H1 (cell line): ENCODE measurements at regions not wholly inside any gene's neighbourhood (a gene's known extent, or its start where the extent isn't known, plus 50 kb on each side); places are given as distances from the start of the nearest gene placed in this dataset.

Experiments used
- ASH2L ChIP-seq: fragments of 200-600, 300-600 bp; sonication (generic); IDR thresholded peaks from one replicate; pipeline ENCODE4 v1.7.1; 2017; ENCODE audit warnings: low read length
- CHD1 ChIP-seq: IDR thresholded peaks from 2 replicates; pipeline ENCODE4 v1.6.1; 2012; ENCODE audit warnings: low read depth, low read length, improper control_type of control experiment
- CHD2 ChIP-seq: IDR thresholded peaks from 2 replicates; pipeline ENCODE4 v1.6.1; 2012; ENCODE audit warnings: low read length, improper control_type of control experiment
- EZH2 ChIP-seq: fragments of 200-600 bp; sonication (generic); IDR thresholded peaks from 2 replicates; pipeline ENCODE4 v1.7.1; 2012; ENCODE audit warnings: low read depth, mild to moderate bottlenecking, moderate library complexity, low read length, inconsistent platforms; ENCODE audit not compliant: severe bottlenecking
- GABPA ChIP-seq: IDR thresholded peaks from 2 replicates; pipeline ENCODE4 v1.6.1; 2011; ENCODE audit warnings: mild to moderate bottlenecking, low read length, moderate library complexity, borderline replicate concordance; ENCODE audit not compliant: insufficient read depth
- HDAC2 ChIP-seq, 2 experiments: fragments of 300-600 bp in 1 of 2; sonication (generic) in 1 of 2; IDR thresholded peaks; 2 replicates each; pipeline ENCODE4 v1.6.1; 2011 to 2012; ENCODE audit warnings: low read depth in 2 of 2, low read length in 2 of 2, mild to moderate bottlenecking in 2 of 2, moderate library complexity in 2 of 2, borderline replicate concordance in 1 of 2, inconsistent platforms in 1 of 2
- MAFK ChIP-seq: IDR thresholded peaks from 2 replicates; pipeline ENCODE4 v1.6.1; 2012; ENCODE audit warnings: low read depth, mild to moderate bottlenecking, improper control_type of control experiment, low read length
- NRF1 ChIP-seq: IDR thresholded peaks from 2 replicates; pipeline ENCODE4 v1.6.1; 2011; ENCODE audit warnings: mild to moderate bottlenecking, low read depth, low read length, improper control_type of control experiment
- POLR2A ChIP-seq, 2 experiments: IDR thresholded peaks; 1 replicate in 1 of 2; 2 replicates in 1 of 2; pipeline ENCODE4 v1.6.1; 2011; ENCODE audit warnings: low read depth in 2 of 2, low read length in 2 of 2, mild to moderate bottlenecking in 2 of 2; ENCODE audit errors: control extremely low read depth in 1 of 2
- RAD21 ChIP-seq, 2 experiments: IDR thresholded peaks in 1 of 2; conservative IDR thresholded peaks in 1 of 2; 2 replicates each; pipeline ENCODE4 v1.6.1; 2011; ENCODE audit warnings: low read depth in 2 of 2, low read length in 2 of 2, improper control_type of control experiment in 1 of 2, inconsistent platforms in 1 of 2, mild to moderate bottlenecking in 1 of 2, moderate library complexity in 1 of 2
- SIN3A ChIP-seq, 2 experiments: IDR thresholded peaks in 1 of 2; conservative IDR thresholded peaks in 1 of 2; 2 replicates each; pipeline ENCODE4 v1.6.1; 2011 to 2012; ENCODE audit warnings: low read length in 2 of 2, improper control_type of control experiment in 1 of 2, low read depth in 1 of 2, mild to moderate bottlenecking in 1 of 2
- TF ChIP-seq, protein P1 (sequence below), 3 experiments: IDR thresholded peaks; 1 replicate in 2 of 3; 2 replicates in 1 of 3; pipeline versions ENCODE4 v1.5.1 to v1.6.1; 2011; ENCODE audit warnings: low read length in 3 of 3, mild to moderate bottlenecking in 3 of 3, inconsistent platforms in 2 of 3, low read depth in 1 of 3, moderate library complexity in 1 of 3; ENCODE audit not compliant: insufficient read depth in 1 of 3; ENCODE audit errors: control extremely low read depth in 1 of 3
- TF ChIP-seq, protein P2 (sequence below): IDR thresholded peaks from 2 replicates; pipeline ENCODE4 v1.6.1; 2012; ENCODE audit warnings: inconsistent platforms

DNA sequence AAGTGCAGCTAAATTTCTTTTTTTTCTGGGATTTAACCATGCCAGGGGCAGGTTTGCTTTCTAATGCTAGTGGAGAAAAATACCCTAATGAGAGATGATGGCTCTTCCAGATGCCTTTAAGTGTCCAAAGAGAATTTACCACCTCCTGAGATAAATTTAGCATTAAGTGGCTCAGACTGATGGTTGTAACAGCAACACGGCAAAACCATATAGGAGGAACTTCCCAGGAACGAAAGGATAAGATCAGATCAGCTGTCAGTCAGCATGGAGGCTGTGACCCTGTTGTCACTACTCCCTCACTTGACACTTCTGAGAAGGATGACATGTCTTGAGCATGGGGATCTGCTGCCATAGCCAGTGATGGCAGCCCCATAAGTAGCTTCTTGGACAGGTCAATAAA lies 860.0 kb downstream of the QKI start:
- TF ChIP-seq, protein P1, sequence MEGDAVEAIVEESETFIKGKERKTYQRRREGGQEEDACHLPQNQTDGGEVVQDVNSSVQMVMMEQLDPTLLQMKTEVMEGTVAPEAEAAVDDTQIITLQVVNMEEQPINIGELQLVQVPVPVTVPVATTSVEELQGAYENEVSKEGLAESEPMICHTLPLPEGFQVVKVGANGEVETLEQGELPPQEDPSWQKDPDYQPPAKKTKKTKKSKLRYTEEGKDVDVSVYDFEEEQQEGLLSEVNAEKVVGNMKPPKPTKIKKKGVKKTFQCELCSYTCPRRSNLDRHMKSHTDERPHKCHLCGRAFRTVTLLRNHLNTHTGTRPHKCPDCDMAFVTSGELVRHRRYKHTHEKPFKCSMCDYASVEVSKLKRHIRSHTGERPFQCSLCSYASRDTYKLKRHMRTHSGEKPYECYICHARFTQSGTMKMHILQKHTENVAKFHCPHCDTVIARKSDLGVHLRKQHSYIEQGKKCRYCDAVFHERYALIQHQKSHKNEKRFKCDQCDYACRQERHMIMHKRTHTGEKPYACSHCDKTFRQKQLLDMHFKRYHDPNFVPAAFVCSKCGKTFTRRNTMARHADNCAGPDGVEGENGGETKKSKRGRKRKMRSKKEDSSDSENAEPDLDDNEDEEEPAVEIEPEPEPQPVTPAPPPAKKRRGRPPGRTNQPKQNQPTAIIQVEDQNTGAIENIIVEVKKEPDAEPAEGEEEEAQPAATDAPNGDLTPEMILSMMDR (IDR thresholded peaks at IDR 0.05; ENCODE audit: control extremely low read depth in 1 of 3, insufficient read depth in 1 of 3, low read depth in 1 of 3, low read length in 3 of 3), result no peak
- TF ChIP-seq POLR2A (IDR thresholded peaks at IDR 0.05; ENCODE audit: control extremely low read depth in 1 of 2, low read depth in 2 of 2, low read length in 2 of 2), result no peak
- no peak for TF ChIP-seq CHD2
- TF ChIP-seq, protein P2, sequence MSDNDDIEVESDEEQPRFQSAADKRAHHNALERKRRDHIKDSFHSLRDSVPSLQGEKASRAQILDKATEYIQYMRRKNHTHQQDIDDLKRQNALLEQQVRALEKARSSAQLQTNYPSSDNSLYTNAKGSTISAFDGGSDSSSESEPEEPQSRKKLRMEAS, result no peak
- TF ChIP-seq ASH2L, result no peak
- TF ChIP-seq CHD1, result no peak
- TF ChIP-seq EZH2, result no peak
- TF ChIP-seq RAD21 (IDR thresholded peaks at IDR 0.05 in 1 of 2, conservative IDR thresholded peaks at IDR 0.05 in 1 of 2; ENCODE audit: low read depth in 2 of 2, low read length in 2 of 2), result no peak
- no peak for TF ChIP-seq SIN3A (conservative IDR thresholded peaks at IDR 0.05 in 1 of 2, IDR thresholded peaks at IDR 0.05 in 1 of 2; ENCODE audit: low read depth in 1 of 2, low read length in 2 of 2)
- no peak for TF ChIP-seq GABPA
- no peak for TF ChIP-seq NRF1
- TF ChIP-seq MAFK, result no peak
- no peak for TF ChIP-seq HDAC2 (IDR thresholded peaks at IDR 0.05; ENCODE audit: borderline replicate concordance in 1 of 2, low read depth in 2 of 2, low read length in 2 of 2)
